Pancreas (tissue), 10 donors: ENCODE measurements at regions not wholly inside any gene's neighbourhood (a gene's known extent, or its start where the extent isn't known, plus 50 kb on each side); places are given as distances from the start of the nearest gene placed in this dataset.
A peak's percentile ranks its signal among the peaks of the same experiment; 100 is the strongest.
"Not testable (repeated sequence)": the region's sequence is repeated elsewhere in the genome, so short reads cannot be mapped to it uniquely, and the experiment has no call there.

Experiments used
- ATAC-seq, 4 donors: fragments of 200-7000 bp; cut with Tn5 transposase; one replicate each; pipeline versions ENCODE4 v1.8.0 to v1.9.1; 2020; ENCODE audit warnings: mild to moderate bottlenecking in 4 of 4, moderate library complexity in 4 of 4
- DNase-seq, 6 donors: peaks; one replicate each; pipeline ENCODE4 v3.0.0-alpha.2; 2020
- FAIRE-seq: peaks from 2 replicates; lab custom pipeline; 2012; peaks lifted over from hg19 to GRCh38; lab: Jason Lieb, UNC
- H3K27ac ChIP-seq, 4 donors: fragments of 200-600 bp; sonication (generic); 1 replicate in 3 of 4; 2 replicates in 1 of 4; pipeline versions ENCODE4 v1.5.0 to v1.8.0; 2020
- H3K27me3 ChIP-seq, 4 donors: fragments of 200-600 bp; one replicate each; pipeline ENCODE4 v1.8.0; 2021
- H3K36me3 ChIP-seq, 3 donors: fragments of 200-600 bp; sonication (generic) in 1 of 3; one replicate each; pipeline versions ENCODE4 v1.5.0 to v1.8.0; 2020 to 2021
- H3K4me1 ChIP-seq, 3 donors: fragments of 200-600 bp; one replicate each; pipeline ENCODE4 v1.8.0; 2021
- H3K4me3 ChIP-seq, 4 donors: fragments of 200-600 bp; sonication (generic) in 2 of 4; one replicate each; pipeline versions ENCODE4 v1.5.0 to v1.8.0; 2020 to 2021
- H3K9me3 ChIP-seq, 4 donors: fragments of 200-600 bp; one replicate each; pipeline ENCODE4 v1.8.0; 2021
- WGBS, 2 donors: extraction: QIAGEN DNeasy Blood & Tissue Kit; methylation state at CpG; one replicate each; pipeline ENCODE4 v1.1.7; 2013; 5-methylcytosine and 5-hydroxymethylcytosine counted together
- intact Hi-C, 3 donors: fragments of 100-400 bp; cut with DNase I; formaldehyde crosslinking; loops; one replicate each; pipeline versions ENCODE4 v1.11.1 to v1.14.2; 2022
- TF ChIP-seq, protein P1 (sequence below), 4 donors: fragments of 200-600 bp; sonication (generic) in 3 of 4; IDR thresholded peaks; one replicate each; pipeline versions ENCODE4 v1.5.0 to v1.8.0; 2021; ENCODE audit warnings: antibody characterized with exemption in 4 of 4
- donor health status: healthy with polysubstance abuse.
- donor health status: DM: no; HTN: no; CAD: no; lungs with moderate emphysema.
- donor health status: DM: no; HTN: no; CAD: no.
- donor health status: control.
- donor health status: control.
- donor health status: Bipolar disorder and iron deficiency.
- donor health status: DM: yes; HTN: yes; CAD: no.
- donor health status: DM: no; HTN: no; CAD: no.
- donor health status: DM: no; HTN: no; CAD: no.
- donor health status: DM: yes; HTN: yes; CAD: no.

DNA sequence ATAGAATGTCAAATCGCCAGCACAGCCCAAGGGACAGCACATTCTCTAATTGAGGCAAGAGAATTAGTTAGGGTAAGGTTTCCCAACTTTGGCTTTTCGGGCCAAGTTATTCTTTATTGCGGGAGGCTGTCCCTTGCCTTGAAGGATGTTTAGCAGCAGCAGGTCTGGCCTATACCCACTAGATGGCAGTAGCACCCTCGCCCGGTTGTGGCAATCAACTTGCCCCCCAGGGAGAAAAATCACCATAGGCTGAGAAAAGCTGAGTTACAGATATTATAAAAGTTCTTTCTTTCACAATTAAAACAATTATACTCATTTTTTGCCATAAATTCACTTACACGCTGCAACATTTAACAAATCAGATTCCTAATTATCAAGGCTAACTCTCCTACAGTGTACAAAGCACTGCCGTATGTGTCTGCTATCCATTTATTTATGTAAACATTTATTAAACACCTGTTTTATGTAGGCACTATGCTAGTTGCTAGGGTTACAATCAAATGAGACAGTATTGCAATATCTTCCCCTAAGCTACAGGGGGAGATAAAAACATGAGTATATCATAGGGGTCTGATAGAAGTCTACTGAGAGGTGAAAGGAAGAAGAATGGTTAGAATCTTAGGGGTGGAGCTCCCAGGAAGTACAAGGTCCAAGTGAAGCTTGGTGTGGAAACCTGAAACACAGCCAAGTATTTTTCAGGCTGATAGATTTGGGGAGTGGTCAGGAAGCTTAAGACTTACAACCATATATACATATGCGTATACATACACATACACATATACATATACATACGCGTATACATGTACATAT, 452.3 kb downstream of the RAB38 start:
- H3K4me3 ChIP-seq, result no peak overlapping the region
- DNase-seq (peak in 1 of 6 donors; percentile 13), FAIRE-seq (no peak), ATAC-seq (peak in 3 of 4 donors; percentile 55 to 70 (median 58))
- WGBS, 2 donors, result 55 to 60% methylated on average over 10 of the region's 10 CpGs
- H3K4me1 ChIP-seq, result no peaks in the 10 kb centered on the region
- H3K27me3 ChIP-seq, result no peaks in the 10 kb centered on the region
- intact Hi-C loops, result no loop called here
- no peaks in the 10 kb centered on the region for H3K9me3 ChIP-seq
- TF ChIP-seq, protein P1, sequence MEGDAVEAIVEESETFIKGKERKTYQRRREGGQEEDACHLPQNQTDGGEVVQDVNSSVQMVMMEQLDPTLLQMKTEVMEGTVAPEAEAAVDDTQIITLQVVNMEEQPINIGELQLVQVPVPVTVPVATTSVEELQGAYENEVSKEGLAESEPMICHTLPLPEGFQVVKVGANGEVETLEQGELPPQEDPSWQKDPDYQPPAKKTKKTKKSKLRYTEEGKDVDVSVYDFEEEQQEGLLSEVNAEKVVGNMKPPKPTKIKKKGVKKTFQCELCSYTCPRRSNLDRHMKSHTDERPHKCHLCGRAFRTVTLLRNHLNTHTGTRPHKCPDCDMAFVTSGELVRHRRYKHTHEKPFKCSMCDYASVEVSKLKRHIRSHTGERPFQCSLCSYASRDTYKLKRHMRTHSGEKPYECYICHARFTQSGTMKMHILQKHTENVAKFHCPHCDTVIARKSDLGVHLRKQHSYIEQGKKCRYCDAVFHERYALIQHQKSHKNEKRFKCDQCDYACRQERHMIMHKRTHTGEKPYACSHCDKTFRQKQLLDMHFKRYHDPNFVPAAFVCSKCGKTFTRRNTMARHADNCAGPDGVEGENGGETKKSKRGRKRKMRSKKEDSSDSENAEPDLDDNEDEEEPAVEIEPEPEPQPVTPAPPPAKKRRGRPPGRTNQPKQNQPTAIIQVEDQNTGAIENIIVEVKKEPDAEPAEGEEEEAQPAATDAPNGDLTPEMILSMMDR (IDR thresholded peaks at IDR 0.05), result peak in 3 of 4 donors; percentile 13 to 42 (median 32)
- H3K27ac ChIP-seq, result no peak overlapping the region
- no peaks in the 10 kb centered on the region for H3K36me3 ChIP-seq

DNA sequence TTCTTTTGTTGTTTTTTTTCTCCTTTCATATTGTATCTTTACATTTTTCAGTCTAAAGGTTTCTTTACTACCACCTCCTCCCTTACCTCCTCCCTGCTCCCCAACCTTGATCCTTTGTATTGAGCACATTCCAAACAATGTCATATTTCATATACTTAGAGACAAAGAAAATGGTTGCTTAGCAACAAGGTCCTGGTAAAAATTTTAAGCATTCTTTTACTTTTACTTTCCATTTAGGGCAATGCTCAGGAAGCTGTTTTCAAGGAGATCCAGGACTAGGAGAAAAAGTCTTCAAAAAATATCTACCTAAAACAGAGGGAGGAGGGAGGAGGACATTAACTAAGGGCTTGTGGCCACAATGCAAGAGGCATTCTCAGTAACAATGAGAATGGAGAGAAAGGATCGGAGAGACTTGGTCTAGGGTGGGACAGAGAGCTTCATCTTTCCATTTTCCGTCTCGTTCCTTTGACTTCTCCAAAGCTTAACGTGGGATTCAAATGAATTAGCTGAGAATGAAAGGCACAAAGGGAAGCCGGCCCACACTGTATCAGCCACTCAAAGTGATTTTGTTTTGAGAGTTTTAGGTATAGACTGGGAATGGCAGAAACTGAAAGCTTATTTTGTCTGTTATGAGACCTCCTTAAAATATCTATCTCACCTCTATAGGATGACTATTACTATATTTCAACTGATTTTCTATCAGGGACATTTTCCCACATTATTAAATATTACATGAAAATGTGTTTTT, 455.7 kb downstream of the RAB38 start:
- intact Hi-C loops, result no loop called here
- H3K9me3 ChIP-seq, result no peaks in the 10 kb centered on the region
- 71 to 79% methylated on average over 5 of the region's 5 CpGs for WGBS, 2 donors
- H3K36me3 ChIP-seq, result no peaks in the 10 kb centered on the region
- no peaks in the 10 kb centered on the region for H3K4me1 ChIP-seq
- TF ChIP-seq, protein P1 (IDR thresholded peaks at IDR 0.05), result no peak
- no peak overlapping the region for H3K4me3 ChIP-seq
- no peaks in the 10 kb centered on the region for H3K27me3 ChIP-seq
- DNase-seq, result no peak
- H3K27ac ChIP-seq, result no peak overlapping the region
- no peak for ATAC-seq
- no peak for FAIRE-seq

DNA sequence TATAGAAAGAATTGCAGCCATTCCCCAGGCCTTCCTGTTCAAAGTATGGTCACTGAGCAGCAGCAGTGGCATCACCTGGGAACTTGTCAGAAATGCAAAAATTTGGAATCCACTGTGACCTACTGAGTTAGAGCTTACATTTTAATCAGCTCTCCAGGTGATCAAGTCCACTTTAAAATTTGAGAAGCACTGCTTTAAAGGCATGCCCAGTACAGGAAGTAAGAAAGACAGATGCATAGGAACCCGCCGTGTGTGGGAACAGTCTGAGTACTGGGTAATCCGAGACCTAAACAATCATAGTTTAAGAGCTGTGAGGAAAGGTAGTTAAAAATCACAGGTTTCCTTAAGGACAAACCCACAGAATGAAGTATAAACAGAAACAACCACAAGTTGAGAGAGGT, 462.4 kb downstream of the RAB38 start:
- intact Hi-C loops, result no loop called here
- TF ChIP-seq, protein P1 (IDR thresholded peaks at IDR 0.05), result no peak
- FAIRE-seq, result no peak
- ATAC-seq, result no peak
- DNase-seq, result no peak
- Histone ChIP-seq H3K9me3 (no peaks in the 10 kb centered on the region), H3K36me3 (no peaks in the 10 kb centered on the region), H3K27me3 (no peaks in the 10 kb centered on the region), H3K4me3 (no peak overlapping the region), H3K27ac (no peak overlapping the region), H3K4me1 (no peaks in the 10 kb centered on the region)
- WGBS, 2 donors, result 19 to 23% methylated on average over 3 of the region's 3 CpGs

DNA sequence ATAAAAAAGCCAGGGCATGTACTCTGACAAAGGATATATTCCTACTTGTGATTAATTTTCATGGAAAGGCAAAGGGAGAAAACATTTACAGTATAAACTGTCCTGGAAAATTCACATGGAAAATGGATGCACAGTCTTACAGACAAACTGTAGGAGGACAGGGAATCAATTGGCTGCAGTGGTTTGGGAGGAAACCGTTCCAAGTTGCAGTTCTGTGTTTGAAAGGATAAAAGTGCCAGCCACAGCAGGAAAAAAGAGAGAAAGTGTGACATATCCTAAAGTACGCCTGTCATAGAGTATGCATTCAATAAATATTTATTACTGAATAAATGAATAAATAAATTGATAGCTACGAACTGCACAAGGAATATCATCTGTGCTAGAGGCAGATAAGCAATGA, 462.9 kb downstream of the RAB38 start:
- Histone ChIP-seq H3K4me3 (no peak overlapping the region), H3K27ac (no peak overlapping the region), H3K36me3 (no peaks in the 10 kb centered on the region), H3K4me1 (no peaks in the 10 kb centered on the region), H3K27me3 (no peaks in the 10 kb centered on the region), H3K9me3 (no peaks in the 10 kb centered on the region)
- no peak for DNase-seq
- ATAC-seq, result no peak
- intact Hi-C loops, result no loop called here
- 27 to 32% methylated on average over 3 of the region's 3 CpGs for WGBS, 2 donors
- no peak for FAIRE-seq
- TF ChIP-seq, protein P1 (IDR thresholded peaks at IDR 0.05), result no peak

DNA sequence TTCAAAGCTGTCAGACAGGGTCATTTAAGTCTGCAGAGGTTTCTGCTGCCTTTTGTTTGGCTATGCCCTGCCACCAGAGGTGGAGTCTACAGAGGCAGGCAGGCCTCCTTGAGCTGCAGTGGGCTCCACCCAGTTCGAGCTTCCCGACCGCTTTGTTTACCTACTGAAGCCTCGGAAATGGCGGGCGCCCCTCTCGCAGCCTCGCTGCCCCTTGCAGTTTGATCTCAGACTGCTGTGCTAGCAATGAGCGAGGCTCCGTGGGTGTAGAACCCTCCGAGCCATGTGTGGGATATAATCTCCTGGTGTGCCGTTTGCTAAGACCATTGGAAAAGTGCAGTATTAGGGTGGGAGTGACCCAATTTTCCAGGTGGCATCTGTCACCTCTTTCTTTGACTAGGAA, 471.7 kb downstream of the RAB38 start:
- intact Hi-C loops, H3K27ac ChIP-seq, ATAC-seq, FAIRE-seq, DNase-seq, H3K36me3 ChIP-seq, H3K4me1 ChIP-seq, H3K9me3 ChIP-seq, H3K27me3 ChIP-seq, H3K4me3 ChIP-seq: not testable (repeated sequence)
- WGBS, 2 donors, result 74 to 86% methylated on average over 12 of the region's 12 CpGs
